Astrocyte (in vitro differentiated cells and primary cell): ENCODE measurements at regions not wholly inside any gene's neighbourhood (a gene's known extent, or its start where the extent isn't known, plus 50 kb on each side); places are given as distances from the start of the nearest gene placed in this dataset.
A peak's percentile ranks its signal among the peaks of the same experiment; 100 is the strongest.

Source experiments
- DNase-seq: peaks from one replicate; pipeline ENCODE4 v3.0.0-alpha.2; 2010; ENCODE audit warnings: low read depth
- FAIRE-seq: peaks from 2 replicates; lab custom pipeline; 2011; peaks lifted over from hg19 to GRCh38; lab: Jason Lieb, UNC
- H2AFZ ChIP-seq: 2 replicates; pipeline ENCODE4 v1.6.0; 2012; ENCODE audit warnings: low read depth, low read length, inconsistent platforms
- H3K27ac ChIP-seq: 2 replicates; pipeline ENCODE4 v1.5.1; 2011; ENCODE audit warnings: low read depth, low read length, inconsistent platforms
- H3K27me3 ChIP-seq: 2 replicates; pipeline ENCODE4 v1.6.0; 2011; ENCODE audit warnings: low read length, inconsistent platforms; ENCODE audit not compliant: insufficient read depth
- H3K36me3 ChIP-seq: 2 replicates; pipeline ENCODE4 v1.5.1; 2011; ENCODE audit warnings: low read length, inconsistent platforms; ENCODE audit not compliant: insufficient read depth
- H3K4me1 ChIP-seq: 2 replicates; pipeline ENCODE4 v1.5.1; 2011; ENCODE audit warnings: low read length, inconsistent platforms; ENCODE audit not compliant: insufficient read depth
- H3K4me2 ChIP-seq: 2 replicates; pipeline ENCODE4 v1.6.0; 2012; ENCODE audit warnings: low read length, inconsistent platforms
- H3K4me3 ChIP-seq: 2 replicates; pipeline ENCODE4 v1.5.1; 2011; ENCODE audit warnings: low read depth, mild to moderate bottlenecking, low read length, inconsistent platforms; ENCODE audit not compliant: insufficient read depth
- H3K79me2 ChIP-seq: 2 replicates; pipeline ENCODE4 v1.6.0; 2012; ENCODE audit warnings: mild to moderate bottlenecking, low read length, inconsistent platforms; ENCODE audit not compliant: insufficient read depth
- H3K9ac ChIP-seq: 2 replicates; pipeline ENCODE4 v1.6.0; 2012; ENCODE audit warnings: mild to moderate bottlenecking, low read length, inconsistent platforms
- H3K9me3 ChIP-seq: 2 replicates; pipeline ENCODE4 v1.5.1; 2012; ENCODE audit warnings: low read depth, mild to moderate bottlenecking, low read length, inconsistent platforms; ENCODE audit not compliant: insufficient read depth
- H4K20me1 ChIP-seq: 2 replicates; pipeline ENCODE4 v1.6.0; 2012; ENCODE audit warnings: low read length, inconsistent platforms; ENCODE audit not compliant: insufficient read depth
- H3K27ac Mint-ChIP-seq: one replicate; pipeline ENCODE4 v1.8.0; 2021; ENCODE audit warnings: mild to moderate bottlenecking, mixed read lengths; ENCODE audit not compliant: unreplicated experiment
- H3K27me3 Mint-ChIP-seq: one replicate; pipeline ENCODE4 v1.8.0; 2021; ENCODE audit warnings: low read depth, mixed read lengths; ENCODE audit not compliant: unreplicated experiment
- H3K36me3 Mint-ChIP-seq: one replicate; pipeline ENCODE4 v1.8.0; 2021; ENCODE audit warnings: low read depth, mixed read lengths; ENCODE audit not compliant: unreplicated experiment
- H3K4me1 Mint-ChIP-seq: one replicate; pipeline ENCODE4 v1.8.0; 2021; ENCODE audit warnings: low read depth, mixed read lengths; ENCODE audit not compliant: unreplicated experiment
- H3K4me3 Mint-ChIP-seq: one replicate; pipeline ENCODE4 v1.8.0; 2021; ENCODE audit warnings: mild to moderate bottlenecking, moderate library complexity, mixed read lengths; ENCODE audit not compliant: unreplicated experiment
- H3K9me3 Mint-ChIP-seq: one replicate; pipeline ENCODE4 v1.8.0; 2021; ENCODE audit warnings: mild to moderate bottlenecking, mixed read lengths; ENCODE audit not compliant: unreplicated experiment
- CTCF ChIP-seq: IDR thresholded peaks from 2 replicates; pipeline ENCODE4 v1.5.1; 2011; ENCODE audit warnings: low read depth, mild to moderate bottlenecking, inconsistent platforms, low read length, moderate library complexity; ENCODE audit not compliant: insufficient read depth
- EZH2 ChIP-seq: IDR thresholded peaks from 2 replicates; pipeline ENCODE4 v1.6.1; 2012; ENCODE audit warnings: mild to moderate bottlenecking, low read length, inconsistent platforms; ENCODE audit not compliant: insufficient read depth

- peaks cover 7% of the 10 kb centered on the region for H3K4me1 Mint-ChIP-seq
- Histone ChIP-seq H3K27ac (no peak overlapping the region), H3K4me1 (peaks cover 7% of the 10 kb centered on the region), H3K4me3 (no peak overlapping the region), H3K4me2 (no peak overlapping the region), H3K36me3 (no peaks in the 10 kb centered on the region), H2AFZ (no peak overlapping the region), H3K9ac (no peak overlapping the region), H3K9me3 (no peaks in the 10 kb centered on the region), H4K20me1 (no peaks in the 10 kb centered on the region), H3K27me3 (no peaks in the 10 kb centered on the region), H3K79me2 (no peaks in the 10 kb centered on the region)
- no peaks in the 10 kb centered on the region for H3K27me3 Mint-ChIP-seq
- peak overlapping the region; percentile 69 for H3K27ac Mint-ChIP-seq
- H3K36me3 Mint-ChIP-seq = no peaks in the 10 kb centered on the region
- peak; percentile 40 for DNase-seq
- peaks cover 9% of the 10 kb centered on the region for H3K9me3 Mint-ChIP-seq
- no peak for FAIRE-seq
- TF ChIP-seq EZH2 = no peak
- TF ChIP-seq CTCF = no peak
- H3K4me3 Mint-ChIP-seq = no peak overlapping the region
Observed at GRCh38 chr2:149877913-149878312, 290.3 kb upstream of the MMADHC start.

- Histone ChIP-seq H3K4me2 (no peak overlapping the region), H3K9ac (no peak overlapping the region), H3K4me1 (peaks cover 7% of the 10 kb centered on the region), H4K20me1 (no peaks in the 10 kb centered on the region), H3K27ac (no peak overlapping the region), H3K79me2 (no peaks in the 10 kb centered on the region), H3K9me3 (no peaks in the 10 kb centered on the region), H3K4me3 (no peak overlapping the region), H3K27me3 (no peaks in the 10 kb centered on the region), H3K36me3 (no peaks in the 10 kb centered on the region), H2AFZ (no peak overlapping the region)
- Mint-ChIP-seq H3K9me3 (peaks cover 9% of the 10 kb centered on the region), H3K27me3 (no peaks in the 10 kb centered on the region), H3K27ac (no peak overlapping the region), H3K4me1 (peaks cover 7% of the 10 kb centered on the region), H3K4me3 (no peak overlapping the region), H3K36me3 (no peaks in the 10 kb centered on the region)
- FAIRE-seq (no peak), DNase-seq (no peak)
- TF ChIP-seq CTCF (no peak), EZH2 (no peak)
Observed at GRCh38 chr2:149877074-149877473, 289.5 kb upstream of the MMADHC start.

- H3K4me3 Mint-ChIP-seq = no peak overlapping the region
- peaks cover 7% of the 10 kb centered on the region for H3K4me1 ChIP-seq
- H3K27me3 ChIP-seq = no peaks in the 10 kb centered on the region
- H3K4me3 ChIP-seq = no peak overlapping the region
- no peaks in the 10 kb centered on the region for H3K79me2 ChIP-seq
- H3K27me3 Mint-ChIP-seq = no peaks in the 10 kb centered on the region
- H2AFZ ChIP-seq = no peak overlapping the region
- H3K4me2 ChIP-seq = no peak overlapping the region
- H4K20me1 ChIP-seq = no peaks in the 10 kb centered on the region
- no peaks in the 10 kb centered on the region for H3K36me3 ChIP-seq
- DNase-seq = no peak
- TF ChIP-seq EZH2 (no peak), CTCF (no peak)
- H3K4me1 Mint-ChIP-seq = peaks cover 7% of the 10 kb centered on the region
- no peak overlapping the region for H3K9ac ChIP-seq
- no peak overlapping the region for H3K27ac Mint-ChIP-seq
- no peak overlapping the region for H3K27ac ChIP-seq
- FAIRE-seq = no peak
- no peaks in the 10 kb centered on the region for H3K36me3 Mint-ChIP-seq
- H3K9me3 ChIP-seq = peaks cover 4% of the 10 kb centered on the region
- H3K9me3 Mint-ChIP-seq = no peaks in the 10 kb centered on the region
Observed at GRCh38 chr2:149873936-149874335, 286.4 kb upstream of the MMADHC start.
